ENCODE measurements at regions not wholly inside any gene's neighbourhood (a gene's known extent, or its start where the extent isn't known, plus 50 kb on each side); places are given as distances from the start of the nearest gene placed in this dataset.

DNA sequence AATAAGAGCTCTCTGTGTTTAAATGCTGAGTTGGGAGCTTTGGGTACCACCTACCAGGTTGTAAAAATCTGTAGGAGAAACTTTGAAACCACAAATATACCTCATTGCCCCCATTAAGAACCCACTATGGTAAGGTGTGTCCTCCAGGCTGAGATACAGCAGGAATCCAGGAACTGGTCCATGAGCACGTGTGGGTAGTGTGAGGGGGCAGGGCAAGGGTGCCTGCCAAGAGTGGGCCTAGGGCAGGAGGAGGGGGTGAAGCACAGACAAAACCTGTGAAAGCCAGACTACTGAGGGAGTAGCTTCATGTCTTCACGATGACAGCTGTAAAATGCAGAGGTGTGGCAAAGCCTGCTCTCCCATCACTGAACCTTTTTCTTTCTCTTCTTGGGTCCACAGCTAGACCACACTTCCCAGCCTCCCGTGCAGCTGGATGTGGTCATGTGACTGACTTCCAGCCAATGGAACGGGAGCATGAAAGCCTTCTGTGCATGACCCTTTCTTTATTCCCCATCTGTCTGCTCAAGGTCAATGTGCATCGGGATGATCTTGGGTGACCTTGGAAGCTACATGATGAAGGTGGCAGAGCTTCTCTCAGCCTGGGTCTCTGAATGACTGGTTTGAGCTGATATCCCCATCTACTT lies 51.1 kb upstream of the POMGNT2 start:
- H4K20me1 ChIP-seq (ENCODE audit: insufficient read depth, low read length): no peaks in the 10 kb centered on the region
- H3K9me2 ChIP-seq (replicated peaks; ENCODE audit: insufficient read depth, low read length): no peaks in the 10 kb centered on the region
- H2AFZ ChIP-seq (ENCODE audit: low read length): no peak overlapping the region
- no peaks in the 10 kb centered on the region for H3K27me3 ChIP-seq (replicated peaks; ENCODE audit: insufficient read depth, low read length)
- H3F3A ChIP-seq (ENCODE audit: insufficient read depth, low read length): no peaks in the 10 kb centered on the region
- no peaks in the 10 kb centered on the region for H3K36me3 ChIP-seq (replicated peaks; ENCODE audit: insufficient read depth, low read length)
- H3K79me2 ChIP-seq (ENCODE audit: low read length): no peaks in the 10 kb centered on the region
- no peaks in the 10 kb centered on the region for H3K9me3 ChIP-seq (replicated peaks; ENCODE audit: insufficient read depth, low read length)
- no peak overlapping the region for H3K27ac ChIP-seq (ENCODE audit: low read length)
- H3K4me3 ChIP-seq (ENCODE audit: low read length): no peak overlapping the region
- no peak for DNase-seq
- H3K9ac ChIP-seq (ENCODE audit: low read length): no peak overlapping the region
- TF ChIP-seq, protein P1, sequence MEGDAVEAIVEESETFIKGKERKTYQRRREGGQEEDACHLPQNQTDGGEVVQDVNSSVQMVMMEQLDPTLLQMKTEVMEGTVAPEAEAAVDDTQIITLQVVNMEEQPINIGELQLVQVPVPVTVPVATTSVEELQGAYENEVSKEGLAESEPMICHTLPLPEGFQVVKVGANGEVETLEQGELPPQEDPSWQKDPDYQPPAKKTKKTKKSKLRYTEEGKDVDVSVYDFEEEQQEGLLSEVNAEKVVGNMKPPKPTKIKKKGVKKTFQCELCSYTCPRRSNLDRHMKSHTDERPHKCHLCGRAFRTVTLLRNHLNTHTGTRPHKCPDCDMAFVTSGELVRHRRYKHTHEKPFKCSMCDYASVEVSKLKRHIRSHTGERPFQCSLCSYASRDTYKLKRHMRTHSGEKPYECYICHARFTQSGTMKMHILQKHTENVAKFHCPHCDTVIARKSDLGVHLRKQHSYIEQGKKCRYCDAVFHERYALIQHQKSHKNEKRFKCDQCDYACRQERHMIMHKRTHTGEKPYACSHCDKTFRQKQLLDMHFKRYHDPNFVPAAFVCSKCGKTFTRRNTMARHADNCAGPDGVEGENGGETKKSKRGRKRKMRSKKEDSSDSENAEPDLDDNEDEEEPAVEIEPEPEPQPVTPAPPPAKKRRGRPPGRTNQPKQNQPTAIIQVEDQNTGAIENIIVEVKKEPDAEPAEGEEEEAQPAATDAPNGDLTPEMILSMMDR (IDR thresholded peaks at IDR 0.05; ENCODE audit: low read length): no peak
- TF ChIP-seq EZH2phosphoT487 (IDR thresholded peaks at IDR 0.05; ENCODE audit: low read length) (no peak), EZH2 (optimal IDR thresholded peaks at IDR 0.05; ENCODE audit: low read depth, low read length) (no peak)
- H3K4me2 ChIP-seq (ENCODE audit: low read depth, low read length): no peak overlapping the region
- 0 out of 2 replicates have a peak, but pooled peaks cover under 1% of the 10 kb centered on the region for H3K4me1 ChIP-seq (ENCODE audit: low read length)

- Histone ChIP-seq H3K4me2 (ENCODE audit: low read depth, low read length) (no peak overlapping the region), H3K79me2 (ENCODE audit: low read length) (no peaks in the 10 kb centered on the region), H3K27ac (ENCODE audit: low read length) (no peak overlapping the region), H3K9me2 (replicated peaks; ENCODE audit: insufficient read depth, low read length) (no peaks in the 10 kb centered on the region), H3K4me1 (ENCODE audit: low read length) (no peaks in the 10 kb centered on the region), H3K9me3 (replicated peaks; ENCODE audit: insufficient read depth, low read length) (no peaks in the 10 kb centered on the region), H3K27me3 (replicated peaks; ENCODE audit: insufficient read depth, low read length) (no peaks in the 10 kb centered on the region), H3K36me3 (replicated peaks; ENCODE audit: insufficient read depth, low read length) (no peaks in the 10 kb centered on the region), H3K4me3 (ENCODE audit: low read length) (no peak overlapping the region), H2AFZ (ENCODE audit: low read length) (no peak overlapping the region), H4K20me1 (ENCODE audit: insufficient read depth, low read length) (no peaks in the 10 kb centered on the region), H3F3A (ENCODE audit: insufficient read depth, low read length) (no peaks in the 10 kb centered on the region), H3K9ac (ENCODE audit: low read length) (no peak overlapping the region)
- DNase-seq: no peak
- no peak for TF ChIP-seq EZH2 (optimal IDR thresholded peaks at IDR 0.05; ENCODE audit: low read depth, low read length)
- TF ChIP-seq, protein P1 (IDR thresholded peaks at IDR 0.05; ENCODE audit: low read length): no peak
- TF ChIP-seq EZH2phosphoT487 (IDR thresholded peaks at IDR 0.05; ENCODE audit: low read length): no peak
Observed at GRCh38 chr3:43155464-43156121, 49.7 kb upstream of the POMGNT2 start.

Data from MM.1S (cell line).